AG20443 (cell line): ENCODE measurements at regions not wholly inside any gene's neighbourhood (a gene's known extent, or its start where the extent isn't known, plus 50 kb on each side); places are given as distances from the start of the nearest gene placed in this dataset.

Source experiments
- DNase-seq: peaks from one replicate; pipeline ENCODE4 v3.0.0; 2012; ENCODE audit warnings: low spot score, mixed read lengths

GRCh38 chr2:53448086-53448485 lies 319.5 kb upstream of the CHAC2 start:
- DNase-seq, result no peak

- DNase-seq, result peak; percentile 21
Measured at GRCh38 chr2:53445383-53446070, 322.1 kb upstream of the CHAC2 start.

GRCh38 chr2:53442783-53443182 lies 324.8 kb upstream of the CHAC2 start:
- DNase-seq, result no peak

GRCh38 chr2:53442093-53442492 lies 325.5 kb upstream of the CHAC2 start:
- DNase-seq, result no peak

GRCh38 chr2:53438692-53439091 lies 328.9 kb upstream of the CHAC2 start:
- no peak for DNase-seq

GRCh38 chr2:53438100-53438499 lies 329.5 kb upstream of the CHAC2 start:
- DNase-seq, result no peak

GRCh38 chr2:53437371-53437770 lies 330.2 kb upstream of the CHAC2 start:
- no peak for DNase-seq

GRCh38 chr2:53436882-53437281 lies 330.7 kb upstream of the CHAC2 start:
- DNase-seq, result no peak

GRCh38 chr2:53435610-53436009 lies 332.0 kb upstream of the CHAC2 start:
- DNase-seq, result no peak

- DNase-seq, result no peak
Measured at GRCh38 chr2:53434466-53434865, 333.1 kb upstream of the CHAC2 start.

- no peak for DNase-seq
Measured at GRCh38 chr2:53432936-53433335, 334.7 kb upstream of the CHAC2 start.

- DNase-seq, result no peak
Measured at GRCh38 chr2:53429901-53430300, 337.7 kb upstream of the CHAC2 start.

- DNase-seq, result no peak
Measured at GRCh38 chr2:53424902-53425301, 342.7 kb upstream of the CHAC2 start.

GRCh38 chr2:53423465-53423864 lies 344.1 kb upstream of the CHAC2 start:
- DNase-seq, result no peak

- peak; percentile 59 for DNase-seq
Measured at GRCh38 chr2:53422979-53423378, 344.6 kb upstream of the CHAC2 start.

GRCh38 chr2:53417385-53417784 lies 350.2 kb upstream of the CHAC2 start:
- DNase-seq, result no peak

GRCh38 chr2:53407363-53408080 lies 360.1 kb upstream of the CHAC2 start:
- DNase-seq, result no peak

GRCh38 chr2:53403792-53404413 lies 363.7 kb upstream of the CHAC2 start:
- DNase-seq, result no peak

- no peak for DNase-seq
Measured at GRCh38 chr2:53397085-53397484, 370.5 kb upstream of the CHAC2 start.

GRCh38 chr2:53381271-53381670 lies 386.3 kb upstream of the CHAC2 start:
- DNase-seq, result no peak

GRCh38 chr2:53379547-53379946 lies 388.1 kb upstream of the CHAC2 start:
- no peak for DNase-seq

GRCh38 chr2:53378791-53379190 lies 388.8 kb upstream of the CHAC2 start:
- DNase-seq, result no peak

GRCh38 chr2:53373126-53373525 lies 394.5 kb upstream of the CHAC2 start:
- DNase-seq, result no peak
